NT2/D1 (cell line): ENCODE measurements at regions not wholly inside any gene's neighbourhood (a gene's known extent, or its start where the extent isn't known, plus 50 kb on each side); places are given as distances from the start of the nearest gene placed in this dataset.

Experiments
- SUZ12 ChIP-seq: IDR thresholded peaks from 2 replicates; pipeline ENCODE4 v1.6.1; 2011; ENCODE audit not compliant: insufficient read length, insufficient read depth; ENCODE audit errors: extremely low read depth
- YY1 ChIP-seq: IDR thresholded peaks from 2 replicates; pipeline ENCODE4 v1.6.1; 2011; ENCODE audit not compliant: insufficient read length, insufficient read depth

DNA sequence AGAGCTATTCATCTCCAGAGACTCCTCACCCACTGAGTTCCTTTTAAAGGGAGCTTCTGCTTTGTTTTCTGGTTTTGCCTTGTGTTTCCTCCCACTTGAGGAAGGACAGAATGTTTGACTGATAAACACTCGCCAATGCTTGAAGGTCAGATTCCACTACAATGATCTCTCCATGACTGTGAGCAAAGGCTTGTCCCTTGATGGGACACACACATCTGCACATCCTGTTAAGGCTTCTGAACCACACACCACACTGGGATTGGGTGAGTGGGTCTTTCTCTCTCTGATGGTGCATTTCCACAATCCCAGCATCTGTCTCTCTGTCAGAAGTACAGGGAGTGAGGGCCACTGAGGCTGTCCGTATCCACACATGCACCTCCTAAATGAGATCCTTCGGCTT lies 245.3 kb downstream of the IRS2 start:
- TF ChIP-seq SUZ12 (no peak), YY1 (no peak)
